Gastroesophageal sphincter (tissue), 4 donors: ENCODE measurements at regions not wholly inside any gene's neighbourhood (a gene's known extent, or its start where the extent isn't known, plus 50 kb on each side); places are given as distances from the start of the nearest gene placed in this dataset.

Experiments
- ATAC-seq: fragments of 150-250 bp; one replicate; pipeline ENCODE4 v1.9.1; 2016; ENCODE audit warnings: mild to moderate bottlenecking, moderate library complexity
- H3K27ac ChIP-seq, 4 donors: fragments of 200-600 bp; sonication (generic) in 3 of 4; 1 replicate in 3 of 4; 2 replicates in 1 of 4; pipeline ENCODE4 v1.5.1; 2016 to 2019
- H3K27me3 ChIP-seq: fragments of 200-600 bp; sonication (generic); one replicate; pipeline ENCODE4 v1.5.1; 2019
- H3K36me3 ChIP-seq, 2 donors: fragments of 200-600 bp; sonication (generic); one replicate each; pipeline ENCODE4 v1.5.1; 2019; ENCODE audit warnings: control low read depth in 1 of 2
- H3K4me1 ChIP-seq, 3 donors: fragments of 200-600 bp; sonication (generic); 1 replicate in 2 of 3; 2 replicates in 1 of 3; pipeline ENCODE4 v1.5.1; 2016 to 2019; ENCODE audit warnings: control low read depth in 2 of 3
- H3K4me3 ChIP-seq, 2 donors: fragments of 200-600 bp; sonication (generic); one replicate each; pipeline ENCODE4 v1.5.1; 2019; ENCODE audit warnings: mild to moderate bottlenecking in 1 of 2, moderate library complexity in 1 of 2
- H3K9me3 ChIP-seq, 3 donors: fragments of 200-600 bp; sonication (generic); one replicate each; pipeline ENCODE4 v1.5.1; 2017 to 2019; ENCODE audit warnings: control low read depth in 2 of 3
- EP300 ChIP-seq: sonication (generic); formaldehyde crosslinking; IDR thresholded peaks from one replicate; pipeline ENCODE4 v1.6.1; 2017; ENCODE audit warnings: antibody characterized with exemption, mild to moderate bottlenecking
- POLR2A ChIP-seq, 2 donors: fragments of 450-650 bp; IDR thresholded peaks; one replicate each; pipeline ENCODE4 v1.6.1; 2017; ENCODE audit warnings: antibody characterized with exemption in 2 of 2, mild to moderate bottlenecking in 2 of 2, moderate library complexity in 1 of 2
- POLR2AphosphoS5 ChIP-seq: sonication (generic); formaldehyde crosslinking; IDR thresholded peaks from one replicate; pipeline ENCODE4 v1.6.1; 2017; ENCODE audit warnings: antibody characterized with exemption
- WGBS, 2 donors: methylation state at CpG; one replicate each; pipeline ENCODE4 v1.1.5; 2018; ENCODE audit warnings: low coverage in 1 of 2; 5-methylcytosine and 5-hydroxymethylcytosine counted together
- TF ChIP-seq, protein P1 (sequence below), 4 experiments: fragments of 200-600 bp in 2 of 4; fragments of 450-650 bp in 2 of 4; sonication (generic) in 1 of 4; IDR thresholded peaks; one replicate each; pipeline ENCODE4 v1.5.1; 2017 to 2019; ENCODE audit warnings: antibody characterized with exemption in 4 of 4, mild to moderate bottlenecking in 2 of 4, moderate library complexity in 2 of 4

- WGBS, 2 donors: 60 to 64% methylated on average over 1 of the region's 1 CpG
- TF ChIP-seq EP300 (no peak), POLR2AphosphoS5 (no peak), POLR2A (IDR thresholded peaks at IDR 0.05) (no peak)
- TF ChIP-seq, protein P1, sequence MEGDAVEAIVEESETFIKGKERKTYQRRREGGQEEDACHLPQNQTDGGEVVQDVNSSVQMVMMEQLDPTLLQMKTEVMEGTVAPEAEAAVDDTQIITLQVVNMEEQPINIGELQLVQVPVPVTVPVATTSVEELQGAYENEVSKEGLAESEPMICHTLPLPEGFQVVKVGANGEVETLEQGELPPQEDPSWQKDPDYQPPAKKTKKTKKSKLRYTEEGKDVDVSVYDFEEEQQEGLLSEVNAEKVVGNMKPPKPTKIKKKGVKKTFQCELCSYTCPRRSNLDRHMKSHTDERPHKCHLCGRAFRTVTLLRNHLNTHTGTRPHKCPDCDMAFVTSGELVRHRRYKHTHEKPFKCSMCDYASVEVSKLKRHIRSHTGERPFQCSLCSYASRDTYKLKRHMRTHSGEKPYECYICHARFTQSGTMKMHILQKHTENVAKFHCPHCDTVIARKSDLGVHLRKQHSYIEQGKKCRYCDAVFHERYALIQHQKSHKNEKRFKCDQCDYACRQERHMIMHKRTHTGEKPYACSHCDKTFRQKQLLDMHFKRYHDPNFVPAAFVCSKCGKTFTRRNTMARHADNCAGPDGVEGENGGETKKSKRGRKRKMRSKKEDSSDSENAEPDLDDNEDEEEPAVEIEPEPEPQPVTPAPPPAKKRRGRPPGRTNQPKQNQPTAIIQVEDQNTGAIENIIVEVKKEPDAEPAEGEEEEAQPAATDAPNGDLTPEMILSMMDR (IDR thresholded peaks at IDR 0.05): no peak
These were observed 165.9 kb downstream of the KIT start for GRCh38 chr4:54823616-54824015.

DNA sequence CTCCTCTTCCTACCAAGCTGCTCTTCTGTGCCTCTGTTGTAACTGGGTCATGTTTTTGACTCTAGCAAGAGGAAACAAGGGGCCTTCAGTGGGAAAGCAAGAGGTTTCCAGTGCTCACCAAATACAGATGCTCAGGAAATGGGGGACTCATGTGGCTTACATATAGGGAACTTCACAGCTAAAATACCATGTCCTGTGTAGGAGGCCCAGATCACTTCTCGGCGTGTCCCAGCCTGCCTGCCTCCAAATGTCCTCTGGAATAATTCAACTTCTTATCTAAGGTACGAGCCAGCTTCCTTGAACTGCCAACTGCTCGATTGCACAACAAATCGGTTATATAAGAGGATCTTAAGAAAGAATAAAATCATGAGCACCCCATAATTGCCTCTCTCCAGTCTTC is 161.3 kb downstream of the KIT start:
- no peaks in the 10 kb centered on the region for H3K36me3 ChIP-seq
- H3K4me1 ChIP-seq: no peaks in the 10 kb centered on the region
- no peak for ATAC-seq
- H3K27ac ChIP-seq: no peak overlapping the region
- no peaks in the 10 kb centered on the region for H3K9me3 ChIP-seq
- WGBS, 2 donors: 60 to 63% methylated on average over 3 to 5 of the region's 5 CpGs
- H3K4me3 ChIP-seq: no peak overlapping the region
- no peak for TF ChIP-seq POLR2A (IDR thresholded peaks at IDR 0.05)
- TF ChIP-seq, protein P1 (IDR thresholded peaks at IDR 0.05): no peak
- no peak for TF ChIP-seq POLR2AphosphoS5
- no peak for TF ChIP-seq EP300
- no peaks in the 10 kb centered on the region for H3K27me3 ChIP-seq

More at GRCh38 chr4:54823616-54824015, 165.9 kb downstream of the KIT start:
- Histone ChIP-seq H3K27ac (no peak overlapping the region), H3K36me3 (no peaks in the 10 kb centered on the region), H3K27me3 (peaks cover 3% of the 10 kb centered on the region), H3K4me3 (no peak overlapping the region), H3K4me1 (no peaks in the 10 kb centered on the region), H3K9me3 (no peaks in the 10 kb centered on the region)
- no peak for ATAC-seq

DNA sequence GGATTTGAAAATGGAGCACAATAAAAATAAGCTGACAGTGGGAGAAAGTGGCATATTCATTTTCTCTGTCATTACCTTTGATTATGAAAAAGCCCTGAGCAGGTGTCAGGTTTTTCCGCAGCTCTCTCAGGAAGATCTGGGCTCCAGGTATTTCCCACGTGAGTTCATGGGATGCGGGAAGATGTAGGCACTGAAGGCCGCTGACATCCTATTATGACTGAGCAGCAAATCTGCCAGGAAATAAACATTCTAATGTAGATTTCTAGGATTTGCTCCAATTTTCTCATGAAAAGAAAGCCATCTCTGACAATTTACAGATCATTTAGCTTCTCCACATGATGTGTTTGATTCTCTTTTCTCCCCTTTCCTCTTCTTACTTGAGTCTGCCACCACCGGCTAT is 160.7 kb downstream of the KIT start:
- Histone ChIP-seq H3K27ac (no peak overlapping the region), H3K36me3 (no peaks in the 10 kb centered on the region), H3K9me3 (no peaks in the 10 kb centered on the region), H3K4me3 (no peak overlapping the region), H3K27me3 (no peaks in the 10 kb centered on the region), H3K4me1 (no peaks in the 10 kb centered on the region)
- no peak for TF ChIP-seq POLR2AphosphoS5
- no peak for TF ChIP-seq EP300
- TF ChIP-seq, protein P1 (IDR thresholded peaks at IDR 0.05): no peak
- no peak for TF ChIP-seq POLR2A (IDR thresholded peaks at IDR 0.05)
- 72 to 81% methylated on average over 5 of the region's 5 CpGs for WGBS, 2 donors
- ATAC-seq: no peak

- Histone ChIP-seq H3K27me3 (no peaks in the 10 kb centered on the region), H3K9me3 (peaks cover 0 to 21% (median 0%) of the 10 kb centered on the region in 3 donors), H3K36me3 (no peaks in the 10 kb centered on the region), H3K27ac (no peak overlapping the region), H3K4me3 (no peak overlapping the region), H3K4me1 (no peaks in the 10 kb centered on the region)
- no peak for ATAC-seq
- no peak for TF ChIP-seq POLR2AphosphoS5
- TF ChIP-seq, protein P1 (IDR thresholded peaks at IDR 0.05): no peak
- no peak for TF ChIP-seq POLR2A (IDR thresholded peaks at IDR 0.05)
- TF ChIP-seq EP300: no peak
- WGBS, 2 donors: 59 to 98% methylated on average over 3 to 5 of the region's 7 CpGs
These were observed 155.9 kb downstream of the KIT start for GRCh38 chr4:54813674-54814073.

DNA sequence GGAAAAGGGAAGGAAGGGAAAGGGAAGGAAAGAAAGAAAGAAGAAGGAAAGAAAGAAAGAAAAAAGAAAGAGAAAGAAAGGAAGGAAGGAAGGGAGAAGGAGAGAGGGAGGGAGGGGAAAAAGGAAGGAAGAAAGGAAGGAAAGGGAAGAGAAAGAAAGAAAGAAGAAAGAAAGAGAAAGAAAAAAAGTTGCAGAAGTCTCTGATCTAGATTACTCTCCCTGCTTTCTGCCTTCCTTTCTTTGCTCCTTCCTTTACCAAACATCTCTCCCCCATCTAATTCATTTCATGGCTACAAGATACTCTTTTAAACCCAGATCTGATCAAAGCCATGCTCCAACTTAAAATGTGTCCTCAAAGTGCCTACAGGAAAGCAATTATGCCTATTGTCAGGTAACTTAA is 148.6 kb downstream of the KIT start:
- TF ChIP-seq POLR2A (IDR thresholded peaks at IDR 0.05): no peak
- no peak for TF ChIP-seq POLR2AphosphoS5
- Histone ChIP-seq H3K4me1 (no peaks in the 10 kb centered on the region), H3K27me3 (no peaks in the 10 kb centered on the region), H3K9me3 (peaks cover 0 to 26% (median 0%) of the 10 kb centered on the region in 3 donors), H3K27ac (no peak overlapping the region), H3K36me3 (no peaks in the 10 kb centered on the region), H3K4me3 (no peak overlapping the region)
- ATAC-seq: no peak
